HG03064 (cell line): ENCODE measurements at regions not wholly inside any gene's neighbourhood (a gene's known extent, or its start where the extent isn't known, plus 50 kb on each side); places are given as distances from the start of the nearest gene placed in this dataset.

Experiments
- ATAC-seq: cut with Tn5 transposase; IDR thresholded peaks from one replicate; pipeline ENCODE4 v1.9.1; 2021; ENCODE audit warnings: low read depth; ENCODE audit not compliant: unreplicated experiment

- no peak for ATAC-seq
These were observed 85.8 kb upstream of the PREP start for GRCh38 chr6:105488516-105489215.

GRCh38 chr6:105487040-105487790 lies 84.3 kb upstream of the PREP start:
- no peak for ATAC-seq

DNA sequence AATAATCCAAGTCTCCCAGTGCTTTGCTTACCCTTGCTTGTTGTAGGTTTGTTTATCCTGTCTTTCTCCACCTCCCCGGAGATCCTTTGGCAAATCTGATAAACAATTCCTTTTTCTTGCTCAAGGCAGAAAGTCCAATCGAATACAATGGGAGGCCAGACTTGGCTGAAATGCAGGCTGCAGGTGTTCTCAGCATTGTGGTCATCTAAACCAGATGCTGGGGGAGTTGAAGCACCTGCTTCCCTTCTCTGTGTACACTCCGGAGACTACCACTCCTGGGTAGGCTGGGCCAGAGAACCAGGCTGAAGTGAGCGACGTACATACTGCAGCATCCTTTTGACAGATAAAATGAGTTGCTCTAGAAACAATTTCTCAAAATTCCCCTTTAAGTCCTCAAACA lies 82.6 kb upstream of the PREP start:
- ATAC-seq = peak; percentile 58

DNA sequence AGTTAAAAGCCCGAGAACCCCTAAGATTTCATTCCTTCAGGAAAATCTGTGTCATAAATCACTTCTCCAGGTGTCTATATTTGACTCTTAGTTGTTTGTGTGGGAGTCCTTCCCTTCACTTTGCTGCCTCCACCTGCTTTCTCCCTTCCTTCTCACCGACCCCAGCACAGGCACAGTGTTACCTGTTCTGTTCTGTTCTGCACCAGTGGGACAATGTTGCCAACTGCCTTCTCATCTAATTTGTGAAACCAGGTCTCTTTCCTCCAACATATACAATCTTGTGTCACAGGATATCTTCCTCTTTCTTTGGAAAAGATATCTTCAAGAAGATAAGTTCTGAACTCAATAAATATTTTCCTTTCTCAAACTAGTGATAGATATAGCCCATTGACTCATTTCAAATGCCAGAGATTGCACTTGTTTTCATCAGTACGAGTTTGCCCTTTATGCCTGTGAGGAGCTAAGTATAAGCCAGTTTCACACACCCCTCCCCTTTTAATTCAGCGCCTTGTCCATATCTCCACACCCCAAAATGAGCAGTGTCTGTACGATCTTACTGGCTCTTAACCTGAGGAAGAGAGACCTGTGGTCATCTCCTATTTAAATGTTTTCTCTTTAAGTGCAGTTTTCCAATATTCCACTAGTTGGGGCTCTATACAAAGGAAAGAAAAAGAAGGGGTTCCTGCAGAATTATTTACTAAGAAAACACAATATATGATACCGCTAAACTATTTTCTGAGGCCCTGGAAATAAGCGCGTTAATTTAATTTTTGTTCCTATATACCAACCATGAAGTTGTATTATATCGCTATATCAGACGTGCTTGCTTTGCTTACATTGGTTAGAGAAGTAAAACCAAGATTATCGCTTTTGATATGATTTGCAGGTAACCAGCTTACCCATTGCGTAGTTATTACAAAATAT lies 81.6 kb upstream of the PREP start:
- ATAC-seq = no peak

DNA sequence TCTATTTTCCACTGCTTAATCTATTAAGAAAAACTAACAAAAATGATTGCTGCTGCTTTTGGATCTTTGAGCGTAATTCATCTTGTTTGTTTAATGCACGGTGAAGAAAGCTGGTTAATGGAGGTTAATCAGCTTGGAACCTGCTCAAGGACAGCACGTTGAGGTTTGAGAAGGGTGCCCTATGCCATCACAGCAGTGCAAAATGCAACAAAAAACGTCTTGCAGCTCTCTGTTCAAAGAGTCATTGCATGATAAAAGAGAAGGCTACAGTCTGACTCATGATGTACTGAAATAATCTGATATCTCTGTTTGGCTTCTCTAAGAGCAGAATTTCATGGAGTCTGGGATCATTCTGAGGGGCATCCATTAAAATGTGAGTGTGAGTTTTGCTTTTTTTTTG lies 80.6 kb upstream of the PREP start:
- no peak for ATAC-seq

GRCh38 chr6:105482921-105483320 lies 80.0 kb upstream of the PREP start:
- ATAC-seq = no peak

- no peak for ATAC-seq
These were observed 79.5 kb upstream of the PREP start for GRCh38 chr6:105482227-105482844.

DNA sequence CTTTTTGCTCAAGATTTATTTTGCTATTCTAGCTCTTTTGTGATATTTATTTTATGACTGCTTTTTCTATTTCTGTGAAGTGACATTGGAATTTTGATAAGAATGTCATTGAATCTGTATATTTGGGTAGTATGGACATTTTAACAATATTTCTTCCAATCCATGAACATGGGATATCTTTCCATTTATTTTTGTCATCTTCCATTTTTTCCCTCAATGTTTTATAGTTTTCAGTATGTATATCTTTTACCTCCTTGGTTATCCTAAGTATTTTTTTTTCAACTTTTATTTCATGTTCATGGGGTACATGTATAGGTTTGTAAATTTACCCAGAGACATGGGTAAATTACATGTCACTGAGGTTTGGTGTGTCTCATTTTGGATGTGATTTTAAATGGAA lies 74.1 kb upstream of the PREP start:
- ATAC-seq = no peak

GRCh38 chr6:105474234-105474633 lies 71.4 kb upstream of the PREP start:
- no peak for ATAC-seq

GRCh38 chr6:105469946-105470345 lies 67.1 kb upstream of the PREP start:
- no peak for ATAC-seq

DNA sequence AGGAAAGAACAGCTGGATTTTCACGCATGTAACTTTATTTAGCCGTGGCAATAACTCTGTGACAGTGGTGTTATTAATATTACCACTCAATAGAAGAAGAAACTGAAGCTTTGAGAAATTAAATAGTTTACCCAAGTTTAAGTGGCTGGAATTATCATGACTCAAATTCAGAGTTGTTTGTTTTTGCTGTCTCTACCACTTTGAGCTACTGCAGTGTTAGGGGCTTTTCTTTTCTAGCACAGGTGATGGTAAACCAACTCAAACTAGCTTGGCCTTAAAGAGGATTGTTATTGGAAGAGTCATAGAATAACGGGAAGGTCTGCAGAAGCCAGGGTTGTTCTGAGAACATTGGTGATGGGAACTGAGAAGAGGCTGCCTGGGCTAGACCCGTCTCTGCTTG lies 66.0 kb upstream of the PREP start:
- no peak for ATAC-seq

DNA sequence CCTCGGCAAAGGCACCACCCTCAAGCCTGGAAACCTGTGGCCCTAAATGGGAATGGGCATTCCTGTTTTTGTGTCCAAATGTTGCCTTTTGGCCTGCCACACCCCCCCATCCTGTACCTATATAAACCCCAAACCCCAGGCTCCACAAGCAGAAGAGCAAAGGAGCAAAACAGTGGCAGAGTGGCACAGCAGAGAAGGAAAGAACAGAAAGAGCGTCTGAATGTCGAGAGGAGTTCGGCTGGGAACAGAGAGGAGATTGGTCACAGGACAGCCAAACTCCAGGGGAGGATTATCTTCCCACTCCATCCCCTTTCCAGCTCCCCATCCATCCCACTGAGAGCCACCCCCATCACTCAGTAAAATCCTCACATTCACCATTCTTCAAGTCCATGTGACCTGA lies 58.0 kb upstream of the PREP start:
- ATAC-seq = no peak

- no peak for ATAC-seq
These were observed 57.0 kb upstream of the PREP start for GRCh38 chr6:105459864-105460263.

DNA sequence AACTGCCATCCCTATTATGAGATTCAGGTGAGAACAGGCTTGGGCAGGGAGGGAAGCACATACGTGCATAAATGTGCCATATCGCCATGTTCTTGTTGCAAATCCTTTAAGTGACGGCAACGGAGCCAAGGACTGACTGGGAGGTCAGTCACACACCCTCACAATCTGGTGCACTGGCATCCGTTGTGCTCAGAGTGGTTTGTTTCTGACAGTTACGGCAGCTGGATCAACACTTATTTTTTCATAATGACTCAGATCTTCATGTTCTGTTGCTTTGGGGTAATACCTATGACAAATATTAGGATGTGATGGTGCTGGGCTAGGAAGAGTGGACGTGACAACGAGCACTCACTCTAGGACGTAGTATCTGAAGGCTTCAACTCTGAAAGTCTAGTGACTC lies 56.2 kb upstream of the PREP start:
- ATAC-seq = peak; percentile 94

DNA sequence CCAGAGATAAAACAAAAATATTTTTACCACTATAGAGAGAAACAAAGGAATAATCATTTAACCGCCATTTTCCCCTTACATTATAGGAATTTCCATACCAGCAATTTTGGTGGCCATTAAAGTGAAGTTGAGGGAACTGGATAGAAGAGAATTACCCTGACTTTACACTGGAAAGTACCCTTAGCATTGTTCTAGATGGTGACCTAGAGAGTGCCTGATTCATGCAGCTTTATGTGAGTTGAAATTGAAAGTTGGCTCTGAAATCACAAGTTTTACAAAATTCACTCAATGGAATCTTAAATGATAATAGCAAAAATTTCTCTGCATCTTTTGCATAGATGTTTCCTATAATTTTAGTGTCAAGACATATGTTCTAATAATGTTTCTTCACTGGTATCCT lies 55.7 kb upstream of the PREP start:
- peak; percentile 47 for ATAC-seq

DNA sequence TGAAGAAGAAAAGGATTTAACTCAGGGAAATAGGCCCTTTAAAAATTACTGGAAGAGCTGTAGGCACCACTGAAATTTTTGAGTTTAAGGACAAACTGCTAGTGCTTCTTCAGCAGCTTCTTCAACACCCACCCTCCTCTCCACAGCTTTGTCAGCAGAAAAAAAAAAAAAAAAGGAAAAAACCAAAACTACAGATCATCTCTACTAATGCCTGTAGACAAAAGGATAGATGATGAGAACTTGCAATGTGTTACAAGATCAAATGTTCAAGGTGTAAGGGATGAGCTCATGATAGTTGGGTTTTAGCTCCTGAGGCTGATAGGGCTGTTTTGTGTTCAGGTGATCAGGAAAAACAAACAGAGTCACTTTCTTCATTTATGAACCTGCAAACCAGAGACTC lies 55.2 kb upstream of the PREP start:
- ATAC-seq = no peak

GRCh38 chr6:105453968-105454367 lies 51.1 kb upstream of the PREP start:
- ATAC-seq = no peak

DNA sequence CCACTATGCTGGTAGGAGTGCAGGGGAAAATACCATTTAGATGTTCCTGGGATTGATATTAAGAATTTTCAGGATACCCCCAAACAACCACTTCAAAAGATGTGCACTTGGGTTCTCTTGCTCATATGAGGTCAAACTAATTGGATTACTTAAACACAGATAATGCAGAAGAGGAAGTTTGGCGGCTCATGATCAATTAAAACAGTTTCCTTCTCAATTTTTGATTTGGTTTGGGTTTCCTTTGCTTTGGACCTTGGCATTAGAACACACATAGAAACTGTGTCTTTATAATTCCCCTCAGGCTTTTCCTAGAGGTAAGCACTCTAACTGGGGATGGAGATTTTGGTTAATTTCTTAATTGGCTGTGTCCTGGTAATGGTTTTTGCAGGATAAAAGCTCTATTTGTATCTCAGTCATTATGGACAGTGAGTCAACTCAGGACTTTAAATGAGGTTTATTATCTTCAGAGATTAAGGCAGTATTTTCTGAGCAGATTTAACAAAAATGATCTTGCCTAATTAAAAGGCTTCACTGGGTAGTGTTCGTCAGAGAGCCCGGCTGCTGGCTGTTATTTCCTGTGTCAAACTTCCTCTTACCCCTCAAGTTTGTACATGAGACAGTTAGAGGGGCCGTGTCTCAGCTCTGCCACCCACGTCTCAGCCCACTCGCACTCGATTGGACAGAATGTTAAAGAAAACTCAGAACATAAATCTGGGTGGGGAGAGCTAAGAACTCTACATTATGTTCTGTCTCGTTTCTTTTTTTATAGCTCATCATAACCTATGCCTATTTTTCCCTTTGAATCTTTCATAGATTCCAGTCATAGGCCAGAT lies 50.3 kb upstream of the PREP start:
- peak; percentile 72 for ATAC-seq
